OCI-LY1 (cell line): ENCODE measurements at regions not wholly inside any gene's neighbourhood (a gene's known extent, or its start where the extent isn't known, plus 50 kb on each side); places are given as distances from the start of the nearest gene placed in this dataset.

Experiments used
- H2AFZ ChIP-seq: fragments of 200-600 bp; sonication (generic), shearing (Covaris generic); 2 replicates; pipeline ENCODE4 v1.6.0; 2014; ENCODE audit warnings: antibody characterized with exemption, mild to moderate bottlenecking, low read length
- H3F3A ChIP-seq: fragments of 200-600 bp; sonication (generic), shearing (Covaris generic); 2 replicates; pipeline ENCODE4 v1.6.0; 2014; ENCODE audit warnings: mild to moderate bottlenecking, antibody characterized with exemption, low read length, moderate library complexity; ENCODE audit not compliant: insufficient read depth
- H3K27ac ChIP-seq: fragments of 200-600 bp; sonication (generic); 2 replicates; pipeline ENCODE4 v1.5.1; 2014; ENCODE audit warnings: low read length, mixed run types, mild to moderate bottlenecking, low read depth; ENCODE audit not compliant: poor library complexity, severe bottlenecking
- H3K27me3 ChIP-seq: fragments of 200-600 bp; sonication (generic); 2 replicates; pipeline ENCODE4 v1.6.0; 2014; ENCODE audit warnings: antibody characterized with exemption, mild to moderate bottlenecking, low read length, moderate library complexity; ENCODE audit not compliant: insufficient read depth
- H3K36me3 ChIP-seq: fragments of 200-600 bp; sonication (generic); 2 replicates; pipeline ENCODE4 v1.6.1; 2014; ENCODE audit warnings: mild to moderate bottlenecking, antibody characterized with exemption, low read length, moderate library complexity, mixed read lengths; ENCODE audit not compliant: insufficient read depth
- H3K4me1 ChIP-seq: fragments of 200-600 bp; sonication (generic); 2 replicates; pipeline ENCODE4 v1.5.1; 2014; ENCODE audit warnings: mild to moderate bottlenecking, low read length, moderate library complexity; ENCODE audit not compliant: insufficient read depth, severe bottlenecking
- H3K4me2 ChIP-seq: fragments of 200-600 bp; sonication (generic), shearing (Covaris generic); 2 replicates; pipeline ENCODE4 v1.6.1; 2014; ENCODE audit warnings: low read length
- H3K4me3 ChIP-seq: fragments of 200-600 bp; sonication (generic); 2 replicates; pipeline ENCODE4 v1.5.1; 2014; ENCODE audit warnings: low read length, low read depth, mild to moderate bottlenecking, mixed read lengths; ENCODE audit not compliant: poor library complexity, severe bottlenecking
- H3K79me2 ChIP-seq: fragments of 200-600 bp; shearing (Covaris generic); 2 replicates; pipeline ENCODE4 v1.6.1; 2016; ENCODE audit warnings: mixed run types, low read length, mixed read lengths; ENCODE audit not compliant: insufficient read depth
- H3K9ac ChIP-seq: fragments of 200-600 bp; sonication (generic), shearing (Covaris generic); 2 replicates; pipeline ENCODE4 v1.6.1; 2014; ENCODE audit warnings: mild to moderate bottlenecking, low read length, mixed read lengths
- H3K9me2 ChIP-seq: fragments of 200-600 bp; sonication (generic), shearing (Covaris generic); 2 replicates; pipeline ENCODE4 v1.6.1; 2014; ENCODE audit warnings: low read depth, mild to moderate bottlenecking, low read length, mixed read lengths
- H3K9me3 ChIP-seq: fragments of 200-600 bp; shearing (Covaris generic); 2 replicates; pipeline ENCODE4 v1.6.1; 2014; ENCODE audit warnings: low read length, mixed read lengths
- H4K20me1 ChIP-seq: fragments of 200-600 bp; sonication (generic), shearing (Covaris generic); 2 replicates; pipeline ENCODE4 v1.6.0; 2016; ENCODE audit warnings: mild to moderate bottlenecking, low read length; ENCODE audit not compliant: insufficient read depth
- CTCF ChIP-seq: fragments of 200-600 bp; sonication (generic), shearing (Covaris generic); IDR thresholded peaks from 2 replicates; pipeline ENCODE4 v1.5.1; 2017; ENCODE audit warnings: mild to moderate bottlenecking, antibody characterized with exemption, low read length, moderate library complexity, mixed read lengths
- EZH2 ChIP-seq: fragments of 200-600 bp; sonication (generic), shearing (Covaris generic); IDR thresholded peaks from 2 replicates; pipeline ENCODE4 v1.8.0; 2017; ENCODE audit warnings: borderline replicate concordance, mixed run types, mild to moderate bottlenecking, antibody characterized with exemption, low read length, moderate library complexity, mixed read lengths

GRCh38 chr1:114037962-114038816, 58.9 kb downstream of the OLFML3 start:
- TF ChIP-seq EZH2 (no peak), CTCF (no peak)
- no peaks in the 10 kb centered on the region for H3K9me2 ChIP-seq
- no peaks in the 10 kb centered on the region for H3K36me3 ChIP-seq
- no peaks in the 10 kb centered on the region for H3K9me3 ChIP-seq
- H3K27me3 ChIP-seq = no peaks in the 10 kb centered on the region
- no peak overlapping the region for H3K4me3 ChIP-seq
- H3K9ac ChIP-seq = no peak overlapping the region
- H3F3A ChIP-seq = no peaks in the 10 kb centered on the region
- no peaks in the 10 kb centered on the region for H3K4me1 ChIP-seq
- H3K4me2 ChIP-seq = no peak overlapping the region
- no peaks in the 10 kb centered on the region for H3K79me2 ChIP-seq
- no peak overlapping the region for H2AFZ ChIP-seq
- H4K20me1 ChIP-seq = no peaks in the 10 kb centered on the region
- no peak overlapping the region for H3K27ac ChIP-seq
